Adrenal gland (tissue), 9 donors: ENCODE measurements at regions not wholly inside any gene's neighbourhood (a gene's known extent, or its start where the extent isn't known, plus 50 kb on each side); places are given as distances from the start of the nearest gene placed in this dataset.

ENCODE experiments used
- DNase-seq, 7 donors: peaks; one replicate each; pipeline ENCODE4 v3.0.0-alpha.2; 2019 to 2020
- H3K27ac ChIP-seq, 5 donors: fragments of 200-600 bp; sonication (generic) in 4 of 5; 1 replicate in 3 of 5; 2 replicates in 2 of 5; pipeline versions ENCODE4 v1.5.1 to v1.8.0; 2016 to 2020; ENCODE audit warnings: mild to moderate bottlenecking in 1 of 5
- H3K27me3 ChIP-seq: fragments of 200-600 bp; 2 replicates; pipeline ENCODE4 v1.8.0; 2021
- H3K36me3 ChIP-seq, 2 donors: fragments of 200-600 bp; replicated peaks in 1 of 2; 1 replicate in 1 of 2; 2 replicates in 1 of 2; pipeline versions ENCODE4 v1.5.1 to v1.8.0; 2018 to 2022
- H3K4me1 ChIP-seq, 2 donors: fragments of 200-600 bp; replicated peaks in 1 of 2; 1 replicate in 1 of 2; 2 replicates in 1 of 2; pipeline versions ENCODE4 v1.5.1 to v1.8.0; 2018 to 2021
- H3K4me3 ChIP-seq, 4 donors: fragments of 200-600 bp; sonication (generic) in 3 of 4; one replicate each; pipeline ENCODE4 v1.5.1; 2016 to 2018
- H3K9me3 ChIP-seq, 3 donors: fragments of 200-600 bp; sonication (generic) in 1 of 3; replicated peaks in 1 of 3; 1 replicate in 2 of 3; 2 replicates in 1 of 3; pipeline versions ENCODE4 v1.5.1 to v1.8.0; 2016 to 2021
- POLR2A ChIP-seq, 2 donors: fragments of 450-650 bp; IDR thresholded peaks; one replicate each; pipeline ENCODE4 v1.6.1; 2017; ENCODE audit warnings: antibody characterized with exemption in 2 of 2, mild to moderate bottlenecking in 2 of 2, moderate library complexity in 1 of 2
- WGBS, 4 donors: extraction: QIAGEN DNeasy Blood & Tissue Kit in 2 of 4; methylation state at CpG; one replicate each; pipeline versions ENCODE4 v1.1.5 to v1.1.7; 2013 to 2017; 5-methylcytosine and 5-hydroxymethylcytosine counted together
- intact Hi-C, 2 donors: fragments of 100-400 bp; cut with DNase I; formaldehyde crosslinking; loops; one replicate each; pipeline versions ENCODE4 v1.14.1 to v1.15.0; 2022 to 2023
- TF ChIP-seq, protein P1 (sequence below), 6 experiments: fragments of 450-650 bp in 4 of 6; fragments of 200-600 bp in 2 of 6; sonication (generic) in 1 of 6; IDR thresholded peaks; 1 replicate in 5 of 6; 2 replicates in 1 of 6; pipeline versions ENCODE4 v1.5.1 to v1.8.0; 2016 to 2021; ENCODE audit warnings: antibody characterized with exemption in 6 of 6, mild to moderate bottlenecking in 2 of 6, moderate library complexity in 1 of 6
- donor health status: healthy with polysubstance abuse.
- donor health status: Bipolar disorder and iron deficiency.
- donor health status: DM: yes; HTN: yes; CAD: no.
- donor health status: DM: no; HTN: no; CAD: no.
- donor health status: DM: no; HTN: no; CAD: no.

DNA sequence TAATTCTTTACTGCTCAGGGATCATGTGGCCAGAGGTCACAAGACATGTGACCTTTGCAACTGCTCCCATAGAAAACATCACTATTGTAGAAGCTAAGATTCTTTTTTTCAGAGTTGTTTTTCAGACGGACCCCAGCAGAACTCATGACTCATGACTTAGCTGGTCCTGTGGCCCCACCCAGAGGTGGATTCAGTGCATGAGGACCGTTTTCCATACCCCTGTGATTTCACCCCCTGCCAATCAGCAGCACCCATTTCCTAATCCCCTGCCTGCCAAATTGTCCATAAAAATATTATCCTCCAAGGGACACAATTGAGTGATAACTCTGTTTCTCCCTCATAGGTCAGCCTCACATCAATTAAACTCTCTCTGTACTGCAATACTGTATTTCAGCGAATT is 777.5 kb downstream of the NLGN4Y start:
- 75 to 79% methylated on average over 3 of the region's 3 CpGs; no CpG with 5 or more reads in 2 of the 4 donors for WGBS, 4 donors
- intact Hi-C loops = no loop called here
- no peak for DNase-seq
- no peak overlapping the region for H3K4me3 ChIP-seq
- no peak overlapping the region for H3K27ac ChIP-seq
- H3K27me3 ChIP-seq = no peaks in the 10 kb centered on the region
- H3K4me1 ChIP-seq = no peaks in the 10 kb centered on the region
- H3K9me3 ChIP-seq = no peaks in the 10 kb centered on the region
- TF ChIP-seq POLR2A (IDR thresholded peaks at IDR 0.05) = no peak
- TF ChIP-seq, protein P1, sequence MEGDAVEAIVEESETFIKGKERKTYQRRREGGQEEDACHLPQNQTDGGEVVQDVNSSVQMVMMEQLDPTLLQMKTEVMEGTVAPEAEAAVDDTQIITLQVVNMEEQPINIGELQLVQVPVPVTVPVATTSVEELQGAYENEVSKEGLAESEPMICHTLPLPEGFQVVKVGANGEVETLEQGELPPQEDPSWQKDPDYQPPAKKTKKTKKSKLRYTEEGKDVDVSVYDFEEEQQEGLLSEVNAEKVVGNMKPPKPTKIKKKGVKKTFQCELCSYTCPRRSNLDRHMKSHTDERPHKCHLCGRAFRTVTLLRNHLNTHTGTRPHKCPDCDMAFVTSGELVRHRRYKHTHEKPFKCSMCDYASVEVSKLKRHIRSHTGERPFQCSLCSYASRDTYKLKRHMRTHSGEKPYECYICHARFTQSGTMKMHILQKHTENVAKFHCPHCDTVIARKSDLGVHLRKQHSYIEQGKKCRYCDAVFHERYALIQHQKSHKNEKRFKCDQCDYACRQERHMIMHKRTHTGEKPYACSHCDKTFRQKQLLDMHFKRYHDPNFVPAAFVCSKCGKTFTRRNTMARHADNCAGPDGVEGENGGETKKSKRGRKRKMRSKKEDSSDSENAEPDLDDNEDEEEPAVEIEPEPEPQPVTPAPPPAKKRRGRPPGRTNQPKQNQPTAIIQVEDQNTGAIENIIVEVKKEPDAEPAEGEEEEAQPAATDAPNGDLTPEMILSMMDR (IDR thresholded peaks at IDR 0.05) = no peak
- no peaks in the 10 kb centered on the region for H3K36me3 ChIP-seq

DNA sequence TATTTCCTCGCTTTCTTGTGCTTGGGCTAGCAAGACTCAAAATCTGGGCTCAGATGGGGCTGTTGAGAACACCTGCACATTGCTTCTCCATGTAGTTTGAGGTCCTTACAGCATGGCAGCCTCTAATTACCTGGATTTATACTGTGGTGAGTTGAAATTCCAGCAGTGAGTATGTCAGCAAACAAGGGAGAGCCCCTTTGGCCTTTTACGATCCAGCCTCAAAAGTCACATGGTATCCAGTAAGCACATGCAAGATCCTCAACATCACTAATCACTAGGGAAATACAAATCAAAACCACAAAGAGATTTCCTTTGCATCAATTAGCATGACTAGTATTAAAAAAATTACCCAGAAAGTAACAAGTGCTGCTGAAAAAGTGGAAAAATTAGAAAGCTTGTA is 787.8 kb downstream of the NLGN4Y start:
- no peaks in the 10 kb centered on the region for H3K4me1 ChIP-seq
- TF ChIP-seq, protein P1 (IDR thresholded peaks at IDR 0.05) = no peak
- TF ChIP-seq POLR2A (IDR thresholded peaks at IDR 0.05) = no peak
- 69 to 85% methylated on average over 2 of the region's 2 CpGs; no CpG with 5 or more reads in 2 of the 4 donors for WGBS, 4 donors
- no peak overlapping the region for H3K27ac ChIP-seq
- H3K36me3 ChIP-seq = no peaks in the 10 kb centered on the region
- H3K27me3 ChIP-seq = no peaks in the 10 kb centered on the region
- intact Hi-C loops = no loop called here
- no peak overlapping the region for H3K4me3 ChIP-seq
- H3K9me3 ChIP-seq = no peaks in the 10 kb centered on the region
- DNase-seq = no peak

DNA sequence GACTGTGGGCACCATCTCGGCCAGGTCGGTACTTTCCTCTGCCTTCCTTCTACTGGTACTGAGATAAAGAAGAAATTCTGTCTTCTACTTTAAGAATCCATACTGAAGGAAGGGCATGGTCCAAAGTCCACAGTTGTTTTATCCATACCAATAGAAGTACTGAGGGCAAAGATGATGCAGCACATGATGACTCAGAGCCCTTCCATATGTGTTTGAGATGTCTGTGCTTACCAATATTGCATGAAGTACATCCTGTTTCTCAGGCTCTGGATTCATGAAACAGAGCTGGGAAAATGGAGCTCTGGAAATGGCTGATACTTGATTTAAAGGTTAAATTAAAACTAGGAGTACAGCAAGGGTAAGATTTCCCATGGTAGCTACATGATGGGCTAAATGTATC is 799.9 kb downstream of the NLGN4Y start:
- intact Hi-C loops = no loop called here
- Histone ChIP-seq H3K27me3 (no peaks in the 10 kb centered on the region), H3K4me3 (no peak overlapping the region), H3K4me1 (no peaks in the 10 kb centered on the region), H3K27ac (no peak overlapping the region), H3K9me3 (no peaks in the 10 kb centered on the region), H3K36me3 (no peaks in the 10 kb centered on the region)
- 94 to 96% methylated on average over 2 of the region's 2 CpGs; no CpG with 5 or more reads in 2 of the 4 donors for WGBS, 4 donors
- no peak for DNase-seq
- TF ChIP-seq, protein P1 (IDR thresholded peaks at IDR 0.05) = no peak
- no peak for TF ChIP-seq POLR2A (IDR thresholded peaks at IDR 0.05)

DNA sequence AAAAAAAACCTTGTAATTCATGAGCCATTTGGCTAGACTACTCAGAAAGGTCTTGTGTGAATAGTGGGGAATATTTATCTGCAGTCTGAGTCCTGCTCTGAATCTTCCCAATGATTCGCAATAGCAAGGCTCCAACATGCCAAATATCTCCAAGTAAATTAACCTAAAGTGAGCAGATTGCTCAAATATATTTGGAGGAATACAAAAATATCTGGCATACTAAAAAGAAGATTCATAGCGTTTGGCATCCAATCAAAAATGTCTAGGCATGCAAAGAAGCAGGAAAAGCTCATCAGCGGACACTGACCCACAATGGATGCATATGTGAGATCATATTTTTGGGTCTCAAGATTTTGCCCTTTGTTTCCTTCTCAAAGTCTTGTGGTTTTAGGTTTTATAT is 800.9 kb downstream of the NLGN4Y start:
- TF ChIP-seq, protein P1 (IDR thresholded peaks at IDR 0.05) = no peak
- no peak for TF ChIP-seq POLR2A (IDR thresholded peaks at IDR 0.05)
- no peak for DNase-seq
- H3K36me3 ChIP-seq = no peaks in the 10 kb centered on the region
- H3K27ac ChIP-seq = no peak overlapping the region
- H3K4me1 ChIP-seq = no peaks in the 10 kb centered on the region
- H3K27me3 ChIP-seq = no peaks in the 10 kb centered on the region
- H3K9me3 ChIP-seq = no peaks in the 10 kb centered on the region
- intact Hi-C loops = no loop called here
- WGBS, 4 donors = 60 to 64% methylated on average over 3 of the region's 3 CpGs; no CpG with 5 or more reads in 2 of the 4 donors
- no peak overlapping the region for H3K4me3 ChIP-seq
